SKM-1 (cell line): ENCODE measurements at regions not wholly inside any gene's neighbourhood (a gene's known extent, or its start where the extent isn't known, plus 50 kb on each side); places are given as distances from the start of the nearest gene placed in this dataset.

Source experiments
- DNase-seq: peaks from one replicate; lab custom pipeline; 2025; ENCODE audit not compliant: unreplicated experiment; lab: John Stamatoyannopoulos, UW

GRCh38 chr3:80096909-80097308 lies 329.1 kb upstream of the ROBO1 start:
- no peak for DNase-seq

- no peak for DNase-seq
Measured at GRCh38 chr3:80094589-80094988, 326.8 kb upstream of the ROBO1 start.

GRCh38 chr3:80087767-80088166 lies 320.0 kb upstream of the ROBO1 start:
- DNase-seq = no peak

- no peak for DNase-seq
Measured at GRCh38 chr3:80086426-80086825, 318.6 kb upstream of the ROBO1 start.

- DNase-seq = no peak
Measured at GRCh38 chr3:80079886-80080285, 312.1 kb upstream of the ROBO1 start.

- DNase-seq = no peak
Measured at GRCh38 chr3:80068459-80068858, 300.7 kb upstream of the ROBO1 start.

- no peak for DNase-seq
Measured at GRCh38 chr3:80063535-80063934, 295.7 kb upstream of the ROBO1 start.

GRCh38 chr3:80060664-80061063 lies 292.9 kb upstream of the ROBO1 start:
- no peak for DNase-seq

GRCh38 chr3:80055306-80055705 lies 287.5 kb upstream of the ROBO1 start:
- no peak for DNase-seq

- DNase-seq = no peak
Measured at GRCh38 chr3:80052271-80052670, 284.5 kb upstream of the ROBO1 start.

- DNase-seq = no peak
Measured at GRCh38 chr3:80051602-80051962, 283.8 kb upstream of the ROBO1 start.

- no peak for DNase-seq
Measured at GRCh38 chr3:80050826-80051601, 283.2 kb upstream of the ROBO1 start.

GRCh38 chr3:80043226-80043625 lies 275.4 kb upstream of the ROBO1 start:
- no peak for DNase-seq

GRCh38 chr3:80040067-80040466 lies 272.3 kb upstream of the ROBO1 start:
- DNase-seq = no peak

GRCh38 chr3:80036176-80036575 lies 268.4 kb upstream of the ROBO1 start:
- DNase-seq = no peak

- no peak for DNase-seq
Measured at GRCh38 chr3:80035021-80035420, 267.2 kb upstream of the ROBO1 start.

- no peak for DNase-seq
Measured at GRCh38 chr3:80023010-80023409, 255.2 kb upstream of the ROBO1 start.

- DNase-seq = no peak
Measured at GRCh38 chr3:80018375-80018774, 250.6 kb upstream of the ROBO1 start.

- no peak for DNase-seq
Measured at GRCh38 chr3:80017369-80017768, 249.6 kb upstream of the ROBO1 start.

GRCh38 chr3:80014576-80014975 lies 246.8 kb upstream of the ROBO1 start:
- no peak for DNase-seq

- DNase-seq = no peak
Measured at GRCh38 chr3:80010021-80010571, 242.3 kb upstream of the ROBO1 start.

GRCh38 chr3:80007522-80007921 lies 239.7 kb upstream of the ROBO1 start:
- no peak for DNase-seq

GRCh38 chr3:80006315-80006714 lies 238.5 kb upstream of the ROBO1 start:
- DNase-seq = no peak
